Cardiac muscle cell (in vitro differentiated cells and primary cell): ENCODE measurements at regions not wholly inside any gene's neighbourhood (a gene's known extent, or its start where the extent isn't known, plus 50 kb on each side); places are given as distances from the start of the nearest gene placed in this dataset.

Source experiments
- DNase-seq, 2 donors: peaks; one replicate each; pipeline versions ENCODE4 v3.0.0 to v3.0.0-alpha.2; 2010 to 2017; ENCODE audit warnings: low read depth in 1 of 2, low spot score in 1 of 2
- H3K27ac ChIP-seq: fragments of 200-600 bp; sonication (generic); 2 replicates; pipeline ENCODE4 v1.5.1; 2016
- H3K27me3 ChIP-seq: fragments of 200-600 bp; sonication (generic); 2 replicates; pipeline ENCODE4 v1.6.0; 2016; ENCODE audit warnings: control low read depth
- H3K36me3 ChIP-seq: fragments of 200-600 bp; sonication (generic); 2 replicates; pipeline ENCODE4 v1.5.1; 2016; ENCODE audit warnings: control low read depth
- H3K4me1 ChIP-seq: fragments of 200-600 bp; sonication (generic); 2 replicates; pipeline ENCODE4 v1.8.1; 2017; ENCODE audit warnings: low read depth, mild to moderate bottlenecking, mixed run types
- H3K4me3 ChIP-seq: fragments of 200-600 bp; sonication (generic); 2 replicates; pipeline ENCODE4 v1.5.1; 2016; ENCODE audit warnings: mild to moderate bottlenecking
- H3K9me3 ChIP-seq: fragments of 200-600 bp; sonication (generic); 2 replicates; pipeline ENCODE4 v1.5.1; 2017; ENCODE audit warnings: low read depth, mild to moderate bottlenecking, control low read depth
- CTCF ChIP-seq: IDR thresholded peaks from 2 replicates; pipeline ENCODE4 v1.5.1; 2012; ENCODE audit warnings: low read depth, mild to moderate bottlenecking, low read length

GRCh38 chr12:85733984-85734383 lies 102.2 kb downstream of the RASSF9 start:
- H3K36me3 ChIP-seq, result no peaks in the 10 kb centered on the region
- H3K4me3 ChIP-seq, result no peak overlapping the region
- TF ChIP-seq CTCF, result no peak
- no peaks in the 10 kb centered on the region for H3K27me3 ChIP-seq
- H3K9me3 ChIP-seq, result no peaks in the 10 kb centered on the region
- H3K4me1 ChIP-seq, result no peaks in the 10 kb centered on the region
- DNase-seq, result peak in 1 of 2 donors; percentile 32
- no peak overlapping the region for H3K27ac ChIP-seq

DNA sequence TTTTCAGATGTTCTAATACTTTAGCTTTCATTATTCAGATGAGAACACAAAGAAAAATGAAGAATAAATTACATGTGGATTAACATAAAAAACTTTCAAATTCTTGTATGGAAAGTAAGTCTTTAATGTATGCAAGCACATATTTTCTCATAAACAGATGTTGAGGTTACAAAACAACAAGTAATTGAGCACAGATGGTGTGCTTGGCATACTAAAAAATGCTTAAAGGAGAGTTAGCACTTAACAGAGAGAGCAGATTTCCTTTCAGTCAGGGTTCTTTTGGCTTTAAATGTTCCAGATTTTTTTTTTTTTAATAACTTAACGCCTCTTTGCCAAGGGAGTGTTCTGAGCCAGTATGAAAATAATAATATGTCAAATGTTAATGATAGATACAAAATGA lies 96.0 kb downstream of the RASSF9 start:
- Histone ChIP-seq H3K4me1 (no peaks in the 10 kb centered on the region), H3K27ac (no peak overlapping the region), H3K9me3 (no peaks in the 10 kb centered on the region), H3K27me3 (no peaks in the 10 kb centered on the region), H3K4me3 (no peak overlapping the region), H3K36me3 (no peaks in the 10 kb centered on the region)
- DNase-seq, result no peak
- no peak for TF ChIP-seq CTCF

DNA sequence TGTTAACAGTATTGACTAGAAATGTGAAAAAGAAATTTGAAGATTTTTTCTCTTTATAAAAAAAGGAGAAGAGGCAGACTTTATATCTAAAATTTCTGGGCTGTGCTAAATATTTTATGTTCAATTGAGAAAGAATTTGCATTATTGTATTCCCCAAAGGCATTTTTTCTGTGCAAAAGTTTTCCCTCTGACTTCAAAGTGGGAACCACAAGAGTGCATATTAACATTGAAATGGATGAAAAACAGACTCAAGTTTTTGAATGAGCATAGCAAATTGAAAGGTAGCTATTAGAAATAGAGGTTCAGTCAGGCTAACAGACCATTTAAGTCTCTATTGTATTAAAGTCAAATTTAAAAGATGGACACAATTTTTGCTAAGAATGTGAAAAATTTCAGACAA lies 95.2 kb downstream of the RASSF9 start:
- no peak overlapping the region for H3K4me3 ChIP-seq
- no peak for TF ChIP-seq CTCF

GRCh38 chr12:85747941-85748495 lies 88.2 kb downstream of the RASSF9 start:
- Histone ChIP-seq H3K27ac (no peak overlapping the region), H3K4me3 (no peak overlapping the region), H3K27me3 (no peaks in the 10 kb centered on the region), H3K36me3 (no peaks in the 10 kb centered on the region), H3K4me1 (no peaks in the 10 kb centered on the region), H3K9me3 (no peaks in the 10 kb centered on the region)
- no peak for DNase-seq
- TF ChIP-seq CTCF, result no peak

More for the DNA sequence above, 95.2 kb downstream of the RASSF9 start:
- no peaks in the 10 kb centered on the region for H3K9me3 ChIP-seq
- H3K36me3 ChIP-seq, result no peaks in the 10 kb centered on the region
- no peaks in the 10 kb centered on the region for H3K27me3 ChIP-seq
- H3K27ac ChIP-seq, result no peak overlapping the region
- no peaks in the 10 kb centered on the region for H3K4me1 ChIP-seq
- DNase-seq, result no peak
